ENCODE measurements at regions not wholly inside any gene's neighbourhood (a gene's known extent, or its start where the extent isn't known, plus 50 kb on each side); places are given as distances from the start of the nearest gene placed in this dataset.

DNA sequence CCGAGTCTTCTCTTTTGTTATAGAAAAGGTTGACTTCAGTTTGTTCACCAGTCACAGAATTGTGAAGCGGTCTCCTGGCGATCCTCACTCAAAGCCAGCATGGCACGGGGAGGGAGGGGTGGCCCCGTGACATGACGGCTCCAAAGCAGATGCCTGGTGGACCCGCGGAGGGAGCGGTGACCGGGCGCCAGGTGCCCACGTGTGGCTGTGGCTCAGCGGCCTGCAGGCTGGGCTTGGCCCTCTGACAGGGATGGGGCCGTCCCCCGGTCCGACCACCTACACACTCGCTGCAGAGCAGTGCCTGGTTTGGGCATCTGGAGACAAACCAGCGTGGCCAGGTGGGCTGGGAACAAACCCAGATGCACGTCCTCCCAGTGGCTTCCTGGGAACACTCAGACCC, 129.1 kb upstream of the SNTG2 start:
- no peak for DNase-seq

DNA sequence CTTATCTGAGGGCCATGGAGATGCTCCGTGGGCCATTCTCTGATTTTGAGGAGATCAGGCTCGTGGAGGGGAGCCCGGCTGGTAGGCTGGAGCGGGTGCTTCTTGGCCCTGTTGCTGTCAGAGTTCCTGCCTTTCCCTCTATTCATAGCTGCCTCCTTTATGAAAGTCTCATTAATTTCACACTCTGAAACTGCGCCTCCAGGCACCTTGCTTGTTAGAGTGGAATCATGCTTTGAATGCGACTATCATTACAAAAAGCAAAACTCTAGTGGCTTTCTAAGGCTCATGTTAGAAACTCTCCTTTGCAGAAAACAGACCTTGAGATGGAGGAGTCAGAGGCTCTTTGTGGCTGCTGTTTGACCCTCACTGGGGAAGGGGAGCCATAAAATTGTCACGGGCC, 131.0 kb upstream of the SNTG2 start:
- no peak for DNase-seq

DNA sequence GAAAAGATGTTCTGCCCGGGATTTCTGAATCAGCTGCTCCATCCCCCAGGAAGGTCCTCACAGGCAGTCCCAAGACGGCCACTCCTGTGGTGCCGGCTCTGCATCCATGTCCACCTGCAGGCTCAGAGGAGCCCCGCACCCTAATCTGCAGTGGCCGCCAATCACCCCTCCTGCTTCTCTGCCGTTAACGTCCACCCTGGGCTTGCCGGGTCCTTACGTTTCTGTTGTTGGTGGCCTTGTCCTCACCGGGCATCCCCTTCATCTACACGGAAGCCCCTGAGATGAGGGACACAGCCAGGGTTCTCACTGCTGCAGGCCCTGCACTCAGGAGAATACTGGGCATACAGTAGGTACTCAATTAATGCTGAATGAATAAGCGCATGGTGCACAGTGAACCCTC, 131.5 kb upstream of the SNTG2 start:
- no peak for DNase-seq

- DNase-seq = no peak
Measured at GRCh38 chr2:817336-818015, 133.2 kb upstream of the SNTG2 start.

DNA sequence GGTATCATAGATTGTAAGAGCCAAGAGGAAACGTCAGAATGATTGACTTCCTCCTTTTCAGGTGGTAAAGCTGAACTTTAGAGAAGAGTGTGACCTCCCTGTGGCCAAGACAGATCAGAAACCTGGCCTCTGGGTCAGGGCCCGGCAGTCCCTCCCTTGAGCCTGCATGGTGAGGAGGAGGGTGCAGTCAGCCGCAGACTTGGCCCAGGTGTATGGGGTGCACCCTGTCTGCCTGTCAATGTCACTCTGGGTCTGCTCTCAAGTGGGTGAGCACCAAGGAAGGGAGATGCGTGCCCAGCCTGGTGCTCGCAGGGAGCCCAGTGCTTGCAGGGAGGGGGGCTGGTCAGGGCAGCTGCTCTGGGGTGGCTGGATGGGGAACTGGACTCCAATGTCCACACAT, 134.4 kb upstream of the SNTG2 start:
- DNase-seq = no peak

DNA sequence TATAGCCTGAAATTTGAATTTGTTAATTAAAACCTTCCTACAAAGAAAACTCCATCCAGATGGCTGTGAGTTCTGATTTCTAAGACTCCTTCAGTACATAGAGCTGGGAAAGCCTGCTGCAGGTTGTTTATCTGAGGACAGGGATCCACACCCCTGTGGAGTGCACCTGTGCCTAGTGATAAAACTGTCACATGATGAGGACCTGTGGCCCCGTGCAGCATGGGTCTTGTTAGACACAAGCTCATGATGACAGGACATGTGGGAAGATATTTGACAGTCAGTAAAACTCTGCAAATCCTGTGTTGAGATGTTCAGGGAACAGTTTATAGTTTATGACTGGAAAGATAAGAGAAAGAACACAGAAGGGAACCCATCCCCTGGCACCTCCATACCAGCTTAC, 133.2 kb upstream of the TMEM18 start:
- no peak for DNase-seq

DNA sequence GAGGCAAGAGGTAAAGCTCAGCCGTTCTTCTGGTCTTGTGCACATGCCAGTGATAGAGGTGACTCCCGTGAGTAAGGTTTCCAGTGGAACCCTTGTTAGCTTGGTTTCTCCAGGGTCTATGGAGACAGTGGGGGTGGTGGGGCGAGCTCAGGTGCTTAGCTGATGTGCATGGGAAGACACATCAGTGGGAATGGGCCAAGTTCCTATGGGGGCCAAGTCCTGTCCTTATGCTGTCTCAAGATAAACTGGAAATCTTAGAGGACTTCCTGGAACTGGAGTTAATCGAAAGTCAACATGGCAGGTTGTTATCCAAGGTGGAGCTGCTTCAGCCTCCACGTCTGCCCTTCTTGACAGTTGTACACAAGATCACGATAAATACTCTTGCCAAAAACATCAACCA, 130.1 kb upstream of the TMEM18 start:
- no peak for DNase-seq

GRCh38 chr2:805664-806063, 128.5 kb upstream of the TMEM18 start:
- DNase-seq = no peak

DNA sequence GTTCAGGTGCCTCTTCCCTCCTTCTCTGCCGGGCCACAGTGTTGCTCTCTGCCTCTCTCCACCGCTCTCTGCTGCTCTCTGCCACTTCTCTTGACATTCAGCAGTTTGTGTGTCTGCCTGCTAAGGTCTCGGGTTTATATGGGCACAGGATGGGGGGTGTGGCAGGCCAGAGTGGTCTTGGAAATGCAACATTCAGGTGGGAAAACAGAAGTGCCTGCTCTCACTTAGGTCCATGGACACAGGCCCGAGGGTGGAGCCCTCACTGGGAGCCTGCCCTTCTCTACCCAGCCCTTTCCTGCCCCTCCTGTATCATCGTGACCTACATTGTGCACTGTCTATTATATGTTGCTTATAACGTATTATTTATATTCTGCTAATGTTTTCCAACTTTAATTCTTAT, 120.8 kb upstream of the TMEM18 start:
- DNase-seq = no peak

- no peak for DNase-seq
Measured at GRCh38 chr2:797556-797955, 120.3 kb upstream of the TMEM18 start.

- DNase-seq = no peak
Measured at GRCh38 chr2:796141-796985, 119.2 kb upstream of the TMEM18 start.

- DNase-seq = no peak
Measured at GRCh38 chr2:795531-796041, 118.4 kb upstream of the TMEM18 start.

GRCh38 chr2:794554-795241, 117.5 kb upstream of the TMEM18 start:
- no peak for DNase-seq

GRCh38 chr2:793236-793635, 116.0 kb upstream of the TMEM18 start:
- no peak for DNase-seq

DNA sequence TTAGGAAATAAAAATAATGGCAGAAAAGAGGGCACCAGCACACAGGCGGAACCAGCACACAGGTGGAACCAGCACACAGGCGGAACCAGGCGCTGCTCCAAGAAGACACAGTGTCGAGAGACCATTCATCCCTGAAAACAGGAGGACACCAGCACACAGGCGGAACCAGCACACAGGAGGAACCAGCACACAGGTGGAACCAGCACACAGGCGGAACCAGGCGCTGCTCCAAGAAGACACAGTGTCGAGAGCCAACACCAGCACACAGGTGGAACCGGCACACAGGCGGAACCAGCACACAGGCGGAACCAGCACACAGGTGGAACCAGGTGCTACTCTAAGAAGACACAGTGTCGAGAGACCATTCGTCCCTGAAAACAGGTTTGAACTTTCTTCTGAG, 115.5 kb upstream of the TMEM18 start:
- no peak for DNase-seq

GRCh38 chr2:790634-791245, 113.5 kb upstream of the TMEM18 start:
- DNase-seq = no peak

DNA sequence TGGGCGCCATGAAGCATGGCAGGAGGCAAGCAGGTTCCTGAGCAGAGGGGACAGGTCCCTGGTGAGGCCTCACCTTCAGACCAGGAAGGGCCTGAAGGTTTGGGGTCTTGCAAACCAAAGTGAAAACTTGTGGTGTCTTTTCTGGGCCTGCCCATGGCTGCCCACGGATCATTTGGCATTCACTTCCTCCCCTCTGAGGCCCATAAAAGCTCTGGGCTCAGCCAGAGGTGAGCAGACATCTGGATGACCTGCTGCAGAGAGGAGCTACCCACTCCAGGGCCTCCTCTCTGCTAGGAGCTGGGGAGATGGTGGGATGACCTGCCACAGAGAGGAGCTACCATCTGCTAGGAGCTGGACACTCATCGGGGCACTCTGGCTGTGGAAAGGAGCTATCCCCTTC, 112.9 kb upstream of the TMEM18 start:
- DNase-seq = no peak

GRCh38 chr2:789529-789928, 112.3 kb upstream of the TMEM18 start:
- DNase-seq = no peak

- no peak for DNase-seq
Measured at GRCh38 chr2:788227-789032, 111.2 kb upstream of the TMEM18 start.

GRCh38 chr2:784753-785152, 107.5 kb upstream of the TMEM18 start:
- DNase-seq = no peak

DNA sequence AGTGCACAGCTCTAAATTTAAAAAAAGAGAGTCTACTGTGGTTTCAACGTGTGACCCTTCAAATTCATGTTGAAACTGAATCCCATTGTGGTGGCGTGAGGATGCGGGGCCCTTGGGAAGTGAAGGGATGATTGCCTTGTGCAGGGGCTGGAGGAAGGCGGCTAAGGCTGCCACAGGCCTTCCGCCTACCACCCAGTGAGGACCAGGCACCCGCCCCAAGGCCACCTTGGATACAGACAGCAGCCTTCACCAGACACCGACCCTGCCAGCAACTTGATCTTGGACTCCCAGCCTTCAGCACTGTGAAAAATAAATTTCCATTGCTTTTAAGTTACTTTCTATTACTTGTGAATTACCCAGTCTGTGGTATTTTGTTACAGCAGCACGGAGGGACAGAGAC, 103.4 kb upstream of the TMEM18 start:
- DNase-seq = no peak

GRCh38 chr2:780002-780401, 102.8 kb upstream of the TMEM18 start:
- no peak for DNase-seq
